HG03442 (cell line): ENCODE measurements at regions not wholly inside any gene's neighbourhood (a gene's known extent, or its start where the extent isn't known, plus 50 kb on each side); places are given as distances from the start of the nearest gene placed in this dataset.

Experiments
- ATAC-seq: cut with Tn5 transposase; IDR thresholded peaks from one replicate; pipeline ENCODE4 v1.9.1; 2021; ENCODE audit warnings: mild to moderate bottlenecking, moderate library complexity; ENCODE audit not compliant: unreplicated experiment

GRCh38 chr11:110798201-110798900, 86.1 kb upstream of the ARHGAP20 start:
- no peak for ATAC-seq

- peak; percentile 90 for ATAC-seq
Observed at GRCh38 chr11:110797453-110797852, 85.2 kb upstream of the ARHGAP20 start.

GRCh38 chr11:110795112-110795624, 82.9 kb upstream of the ARHGAP20 start:
- ATAC-seq, result no peak

GRCh38 chr11:110793556-110793955, 81.3 kb upstream of the ARHGAP20 start:
- no peak for ATAC-seq

- ATAC-seq, result no peak
Observed at GRCh38 chr11:110791621-110792020, 79.4 kb upstream of the ARHGAP20 start.

- no peak for ATAC-seq
Observed at GRCh38 chr11:110787680-110788079, 75.4 kb upstream of the ARHGAP20 start.

GRCh38 chr11:110786226-110786902, 74.1 kb upstream of the ARHGAP20 start:
- ATAC-seq, result no peak

- no peak for ATAC-seq
Observed at GRCh38 chr11:110785398-110785797, 73.2 kb upstream of the ARHGAP20 start.

GRCh38 chr11:110782616-110783015, 70.4 kb upstream of the ARHGAP20 start:
- no peak for ATAC-seq

- ATAC-seq, result no peak
Observed at GRCh38 chr11:110779108-110779507, 66.9 kb upstream of the ARHGAP20 start.

- ATAC-seq, result no peak
Observed at GRCh38 chr11:110778343-110778742, 66.1 kb upstream of the ARHGAP20 start.

- ATAC-seq, result no peak
Observed at GRCh38 chr11:110777775-110778174, 65.5 kb upstream of the ARHGAP20 start.

- no peak for ATAC-seq
Observed at GRCh38 chr11:110776081-110776480, 63.8 kb upstream of the ARHGAP20 start.

- no peak for ATAC-seq
Observed at GRCh38 chr11:110774138-110775014, 62.1 kb upstream of the ARHGAP20 start.

GRCh38 chr11:110773442-110773841, 61.2 kb upstream of the ARHGAP20 start:
- no peak for ATAC-seq

- no peak for ATAC-seq
Observed at GRCh38 chr11:110772863-110773262, 60.6 kb upstream of the ARHGAP20 start.

- no peak for ATAC-seq
Observed at GRCh38 chr11:110766316-110766715, 54.1 kb upstream of the ARHGAP20 start.

- ATAC-seq, result no peak
Observed at GRCh38 chr11:110764485-110764884, 52.2 kb upstream of the ARHGAP20 start.

- no peak for ATAC-seq
Observed at GRCh38 chr11:110763249-110764011, 51.2 kb upstream of the ARHGAP20 start.

- no peak for ATAC-seq
Observed at GRCh38 chr11:110762590-110762989, 50.4 kb upstream of the ARHGAP20 start.
